ENCODE measurements at regions not wholly inside any gene's neighbourhood (a gene's known extent, or its start where the extent isn't known, plus 50 kb on each side); places are given as distances from the start of the nearest gene placed in this dataset.

GRCh38 chr5:35404701-35405100 lies 174.4 kb upstream of the PRLR start:
- TF ChIP-seq, protein P1, sequence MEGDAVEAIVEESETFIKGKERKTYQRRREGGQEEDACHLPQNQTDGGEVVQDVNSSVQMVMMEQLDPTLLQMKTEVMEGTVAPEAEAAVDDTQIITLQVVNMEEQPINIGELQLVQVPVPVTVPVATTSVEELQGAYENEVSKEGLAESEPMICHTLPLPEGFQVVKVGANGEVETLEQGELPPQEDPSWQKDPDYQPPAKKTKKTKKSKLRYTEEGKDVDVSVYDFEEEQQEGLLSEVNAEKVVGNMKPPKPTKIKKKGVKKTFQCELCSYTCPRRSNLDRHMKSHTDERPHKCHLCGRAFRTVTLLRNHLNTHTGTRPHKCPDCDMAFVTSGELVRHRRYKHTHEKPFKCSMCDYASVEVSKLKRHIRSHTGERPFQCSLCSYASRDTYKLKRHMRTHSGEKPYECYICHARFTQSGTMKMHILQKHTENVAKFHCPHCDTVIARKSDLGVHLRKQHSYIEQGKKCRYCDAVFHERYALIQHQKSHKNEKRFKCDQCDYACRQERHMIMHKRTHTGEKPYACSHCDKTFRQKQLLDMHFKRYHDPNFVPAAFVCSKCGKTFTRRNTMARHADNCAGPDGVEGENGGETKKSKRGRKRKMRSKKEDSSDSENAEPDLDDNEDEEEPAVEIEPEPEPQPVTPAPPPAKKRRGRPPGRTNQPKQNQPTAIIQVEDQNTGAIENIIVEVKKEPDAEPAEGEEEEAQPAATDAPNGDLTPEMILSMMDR (IDR thresholded peaks at IDR 0.05 in 8 of 11, conservative IDR thresholded peaks at IDR 0.05 in 3 of 11) = no peak
- TF ChIP-seq POLR2A (IDR thresholded peaks at IDR 0.05) = no peak
- no peak for TF ChIP-seq POLR2AphosphoS5 (IDR thresholded peaks at IDR 0.05)

Measured in spleen (tissue), 7 donors.